Lower leg skin (tissue), 4 donors: ENCODE measurements at regions not wholly inside any gene's neighbourhood (a gene's known extent, or its start where the extent isn't known, plus 50 kb on each side); places are given as distances from the start of the nearest gene placed in this dataset.

Source experiments
- DNase-seq, 2 donors: peaks; one replicate each; pipeline ENCODE4 v3.0.0-alpha.2; 2019; ENCODE audit warnings: low spot score in 2 of 2
- H3K4me3 ChIP-seq: fragments of 200-600 bp; sonication (generic); 2 replicates; pipeline ENCODE4 v1.5.1; 2017; ENCODE audit warnings: mild to moderate bottlenecking, low read depth; ENCODE audit not compliant: poor library complexity, severe bottlenecking
- POLR2A ChIP-seq, 2 donors: fragments of 450-650 bp; IDR thresholded peaks; one replicate each; pipeline ENCODE4 v1.6.1; 2016 to 2017; ENCODE audit warnings: antibody characterized with exemption in 2 of 2, mild to moderate bottlenecking in 1 of 2, moderate library complexity in 1 of 2
- WGBS, 2 donors: methylation state at CpG; one replicate each; pipeline ENCODE4 v1.1.5; 2018; 5-methylcytosine and 5-hydroxymethylcytosine counted together
- intact Hi-C: fragments of 100-400 bp; cut with DNase I; formaldehyde crosslinking; loops from one replicate; pipeline ENCODE4 v1.15.0; 2023; ENCODE audit warnings: low total_unique reads
- TF ChIP-seq, protein P1 (sequence below), 3 donors: fragments of 450-650 bp; IDR thresholded peaks; one replicate each; pipeline ENCODE4 v1.5.1; 2016; ENCODE audit warnings: antibody characterized with exemption in 3 of 3, mild to moderate bottlenecking in 3 of 3, moderate library complexity in 2 of 3

DNA sequence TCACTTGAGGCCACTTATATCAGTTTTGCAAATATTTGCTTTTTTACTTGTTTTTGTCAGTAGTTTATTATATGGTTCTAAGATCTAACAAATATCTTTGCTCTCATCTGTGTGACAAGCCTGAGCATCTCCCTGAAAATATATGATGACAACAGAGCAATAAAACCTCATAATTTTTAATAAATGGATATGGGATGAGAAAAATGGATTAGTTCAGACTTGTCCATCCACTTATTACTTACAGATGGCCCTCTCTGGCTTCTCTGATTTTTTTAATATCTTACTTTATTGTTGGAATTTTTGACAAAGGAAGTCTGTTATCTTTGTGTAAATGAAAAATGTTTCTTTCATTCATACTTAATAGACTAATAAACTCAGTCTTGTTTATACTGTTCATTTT, 491.4 kb upstream of the RAG2 start:
- no peak overlapping the region for H3K4me3 ChIP-seq
- TF ChIP-seq, protein P1, sequence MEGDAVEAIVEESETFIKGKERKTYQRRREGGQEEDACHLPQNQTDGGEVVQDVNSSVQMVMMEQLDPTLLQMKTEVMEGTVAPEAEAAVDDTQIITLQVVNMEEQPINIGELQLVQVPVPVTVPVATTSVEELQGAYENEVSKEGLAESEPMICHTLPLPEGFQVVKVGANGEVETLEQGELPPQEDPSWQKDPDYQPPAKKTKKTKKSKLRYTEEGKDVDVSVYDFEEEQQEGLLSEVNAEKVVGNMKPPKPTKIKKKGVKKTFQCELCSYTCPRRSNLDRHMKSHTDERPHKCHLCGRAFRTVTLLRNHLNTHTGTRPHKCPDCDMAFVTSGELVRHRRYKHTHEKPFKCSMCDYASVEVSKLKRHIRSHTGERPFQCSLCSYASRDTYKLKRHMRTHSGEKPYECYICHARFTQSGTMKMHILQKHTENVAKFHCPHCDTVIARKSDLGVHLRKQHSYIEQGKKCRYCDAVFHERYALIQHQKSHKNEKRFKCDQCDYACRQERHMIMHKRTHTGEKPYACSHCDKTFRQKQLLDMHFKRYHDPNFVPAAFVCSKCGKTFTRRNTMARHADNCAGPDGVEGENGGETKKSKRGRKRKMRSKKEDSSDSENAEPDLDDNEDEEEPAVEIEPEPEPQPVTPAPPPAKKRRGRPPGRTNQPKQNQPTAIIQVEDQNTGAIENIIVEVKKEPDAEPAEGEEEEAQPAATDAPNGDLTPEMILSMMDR (IDR thresholded peaks at IDR 0.05), result no peak
- no peak for TF ChIP-seq POLR2A (IDR thresholded peaks at IDR 0.05)
- DNase-seq, result no peak
- intact Hi-C loops, result no loop called here

DNA sequence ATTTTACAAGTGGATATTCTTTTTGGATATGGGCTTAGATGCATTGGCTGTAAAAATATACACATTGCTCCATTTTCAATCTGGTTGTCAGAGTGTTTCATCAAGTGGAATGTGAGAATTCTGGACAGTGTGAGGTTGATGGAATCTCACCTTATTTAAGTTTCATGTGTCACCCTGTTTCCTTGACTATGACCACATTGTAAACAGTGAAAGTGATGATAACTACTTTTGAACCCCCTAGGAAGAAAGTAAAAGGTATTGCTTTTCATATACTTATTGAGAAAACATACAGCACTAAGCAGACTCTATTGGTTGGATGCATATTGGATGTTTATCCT, 490.5 kb upstream of the RAG2 start:
- intact Hi-C loops, result no loop called here
- H3K4me3 ChIP-seq, result no peak overlapping the region
- no peak for DNase-seq
- no peak for TF ChIP-seq POLR2A (IDR thresholded peaks at IDR 0.05)
- TF ChIP-seq, protein P1 (IDR thresholded peaks at IDR 0.05), result no peak

DNA sequence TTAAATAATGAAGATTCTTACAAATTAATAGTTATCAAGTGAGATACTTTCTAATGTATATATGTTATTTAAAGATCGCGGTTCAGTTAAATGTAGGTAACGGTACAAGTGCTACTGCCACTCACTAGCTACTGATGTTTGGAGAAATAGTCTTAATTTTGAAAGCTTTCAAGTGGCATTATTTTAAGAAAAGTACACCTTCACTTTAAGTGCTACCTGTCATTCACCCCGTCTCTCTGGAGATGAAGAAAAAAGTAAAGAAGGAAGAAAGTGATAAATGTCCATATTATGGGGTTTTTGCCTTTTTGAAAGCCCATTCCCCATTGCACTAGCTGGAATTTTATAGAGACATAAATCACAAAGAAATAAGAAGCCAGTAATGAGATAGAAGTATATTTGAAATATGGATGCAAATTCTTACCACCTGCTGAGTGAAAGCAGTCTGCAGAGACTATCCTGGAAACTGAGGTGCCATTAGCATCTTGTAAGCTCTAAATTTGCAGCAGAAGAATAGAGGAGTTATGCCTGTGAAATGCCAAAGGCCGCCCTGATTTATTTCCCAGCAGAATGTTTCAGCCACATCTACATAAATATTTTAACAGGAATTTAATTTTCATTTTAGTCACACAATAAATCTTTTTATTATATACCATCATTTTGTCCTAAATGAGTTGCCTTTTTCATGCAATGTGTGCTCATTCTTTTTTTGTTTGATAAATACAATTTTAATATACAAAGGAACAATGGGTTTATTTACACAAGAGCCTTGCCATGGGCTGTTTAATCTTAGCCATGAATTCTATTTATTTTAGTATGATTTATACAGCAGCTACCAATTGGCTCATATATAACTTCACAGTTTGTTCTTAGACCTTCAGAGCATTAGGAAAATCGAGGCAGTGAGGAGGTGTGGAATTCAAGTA, 489.9 kb upstream of the RAG2 start:
- intact Hi-C loops, result no loop called here

DNA sequence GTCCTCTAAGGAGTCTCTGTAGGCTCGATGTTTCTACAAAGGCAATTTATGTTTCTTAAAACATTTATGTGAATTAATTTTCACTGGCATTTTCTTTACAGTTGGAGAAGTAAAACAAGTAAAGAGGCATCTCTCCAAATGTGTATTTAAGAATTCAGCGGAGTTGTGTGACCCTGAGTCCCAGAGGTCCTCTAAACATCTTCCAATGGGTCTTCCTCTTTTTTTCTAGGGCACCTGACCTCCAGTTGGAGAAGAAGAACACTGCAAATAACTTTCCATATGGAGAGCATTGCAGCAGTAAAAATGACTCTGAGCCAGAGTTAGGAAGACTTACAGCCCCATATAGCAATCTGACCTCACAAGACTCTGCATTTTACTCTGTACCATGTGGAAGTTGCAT, 480.5 kb upstream of the RAG2 start:
- no peak for DNase-seq
- intact Hi-C loops, result no loop called here
- no peak for TF ChIP-seq POLR2A (IDR thresholded peaks at IDR 0.05)
- TF ChIP-seq, protein P1 (IDR thresholded peaks at IDR 0.05), result no peak
- H3K4me3 ChIP-seq, result no peak overlapping the region
- WGBS, 2 donors, result 68 to 75% methylated on average over 2 of the region's 2 CpGs

More for the DNA sequence above, 489.9 kb upstream of the RAG2 start:
- WGBS, 2 donors, result 71 to 76% methylated on average over 6 of the region's 6 CpGs
- no peak for TF ChIP-seq POLR2A (IDR thresholded peaks at IDR 0.05)
- TF ChIP-seq, protein P1 (IDR thresholded peaks at IDR 0.05), result no peak
- no peak overlapping the region for H3K4me3 ChIP-seq
- no peak for DNase-seq

DNA sequence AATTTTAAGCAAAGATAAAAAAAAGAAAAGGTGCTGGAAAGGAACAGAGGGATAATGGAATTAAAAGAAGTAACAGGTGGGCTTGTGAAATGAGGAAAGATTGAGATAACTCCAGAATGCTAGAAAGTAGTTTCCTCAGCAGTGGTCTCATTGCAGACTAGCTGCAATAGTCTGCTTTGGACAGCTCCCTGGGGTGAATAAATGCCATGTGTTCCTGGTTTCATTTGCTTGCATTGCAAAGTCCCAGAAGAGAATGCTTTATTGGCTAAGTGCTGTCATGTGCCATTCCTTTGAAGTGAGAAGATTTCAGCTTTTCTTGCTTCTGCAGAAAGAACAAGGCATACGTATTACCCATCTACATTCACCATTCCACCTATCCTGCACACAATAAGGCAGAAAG, 478.8 kb upstream of the RAG2 start:
- 31 to 37% methylated on average over 1 of the region's 1 CpG for WGBS, 2 donors
- no peak overlapping the region for H3K4me3 ChIP-seq
- intact Hi-C loops, result no loop called here
- no peak for TF ChIP-seq POLR2A (IDR thresholded peaks at IDR 0.05)
- TF ChIP-seq, protein P1 (IDR thresholded peaks at IDR 0.05), result no peak
- DNase-seq, result no peak
